Stomach (tissue), 8 donors: ENCODE measurements at regions not wholly inside any gene's neighbourhood (a gene's known extent, or its start where the extent isn't known, plus 50 kb on each side); places are given as distances from the start of the nearest gene placed in this dataset.
A peak's percentile ranks its signal among the peaks of the same experiment; 100 is the strongest.

Experiments
- DNase-seq, 2 donors: peaks; one replicate each; pipeline versions ENCODE4 v3.0.0 to v3.0.0-alpha.2; 2013 to 2019
- H3K27ac ChIP-seq, 5 donors: fragments of 200-600 bp in 4 of 5; sonication (generic) in 4 of 5; one replicate each; pipeline ENCODE4 v1.5.1; 2013 to 2019; ENCODE audit warnings: mild to moderate bottlenecking in 1 of 5, moderate library complexity in 1 of 5
- H3K27me3 ChIP-seq, 3 donors: fragments of 200-600 bp; sonication (generic); one replicate each; pipeline ENCODE4 v1.5.1; 2017 to 2019; ENCODE audit warnings: mixed run types in 1 of 3
- H3K36me3 ChIP-seq, 4 donors: fragments of 200-600 bp; sonication (generic); 1 replicate in 3 of 4; 2 replicates in 1 of 4; pipeline ENCODE4 v1.5.1; 2016 to 2019
- H3K4me1 ChIP-seq, 4 donors: fragments of 200-600 bp; sonication (generic); one replicate each; pipeline ENCODE4 v1.5.1; 2016 to 2019
- H3K4me3 ChIP-seq, 4 donors: fragments of 200-600 bp; sonication (generic) in 3 of 4; one replicate each; pipeline ENCODE4 v1.5.1; 2016 to 2019; ENCODE audit warnings: mild to moderate bottlenecking in 1 of 4
- H3K9me3 ChIP-seq, 4 donors: fragments of 200-600 bp; sonication (generic); one replicate each; pipeline ENCODE4 v1.5.1; 2016 to 2019
- CTCF ChIP-seq, 7 experiments: fragments of 450-650 bp in 4 of 7; fragments of 200-600 bp in 3 of 7; sonication (generic) in 3 of 7; IDR thresholded peaks; one replicate each; pipeline ENCODE4 v1.5.1; 2016 to 2019; ENCODE audit warnings: antibody characterized with exemption in 7 of 7, control low read depth in 2 of 7, mild to moderate bottlenecking in 1 of 7
- EP300 ChIP-seq: sonication (generic); formaldehyde crosslinking; IDR thresholded peaks from one replicate; pipeline ENCODE4 v1.6.1; 2017; ENCODE audit warnings: antibody characterized with exemption
- POLR2A ChIP-seq, 4 donors: fragments of 450-650 bp; IDR thresholded peaks; one replicate each; pipeline ENCODE4 v1.6.1; 2016; ENCODE audit warnings: antibody characterized with exemption in 4 of 4, control low read depth in 2 of 4, mild to moderate bottlenecking in 1 of 4, moderate library complexity in 1 of 4
- POLR2AphosphoS5 ChIP-seq, 3 donors: sonication (generic); formaldehyde crosslinking; IDR thresholded peaks; one replicate each; pipeline ENCODE4 v1.6.1; 2016; ENCODE audit warnings: antibody characterized with exemption in 3 of 3
- WGBS, 5 donors: extraction: QIAGEN DNeasy Blood & Tissue Kit in 3 of 5; methylation state at CpG; one replicate each; pipeline versions ENCODE4 v1.1.5 to v1.1.7; 2013 to 2018; 5-methylcytosine and 5-hydroxymethylcytosine counted together
- intact Hi-C: fragments of 100-400 bp; cut with DNase I; formaldehyde crosslinking; loops from one replicate; pipeline ENCODE4 v1.15.1; 2023; ENCODE audit warnings: low total_unique reads
- donor health status: healthy with polysubstance abuse.
- donor health status: Bipolar disorder and iron deficiency.
- donor health status: healthy.

- 47 to 68% (median 65%) methylated on average over 4 of the region's 4 CpGs for WGBS, 5 donors
- Histone ChIP-seq H3K4me1 (no peaks in the 10 kb centered on the region), H3K27me3 (no peaks in the 10 kb centered on the region), H3K4me3 (no peak overlapping the region), H3K27ac (no peak overlapping the region), H3K9me3 (no peaks in the 10 kb centered on the region), H3K36me3 (no peaks in the 10 kb centered on the region)
- no peak for TF ChIP-seq EP300
- no peak for TF ChIP-seq CTCF (IDR thresholded peaks at IDR 0.05)
- no peak for TF ChIP-seq POLR2AphosphoS5 (IDR thresholded peaks at IDR 0.05)
- no peak for TF ChIP-seq POLR2A (IDR thresholded peaks at IDR 0.05)
- intact Hi-C loops, result no loop called here
- no peak for DNase-seq
Observed at GRCh38 chr6:164404812-164405488, 904.5 kb downstream of the C6orf118 start.

DNA sequence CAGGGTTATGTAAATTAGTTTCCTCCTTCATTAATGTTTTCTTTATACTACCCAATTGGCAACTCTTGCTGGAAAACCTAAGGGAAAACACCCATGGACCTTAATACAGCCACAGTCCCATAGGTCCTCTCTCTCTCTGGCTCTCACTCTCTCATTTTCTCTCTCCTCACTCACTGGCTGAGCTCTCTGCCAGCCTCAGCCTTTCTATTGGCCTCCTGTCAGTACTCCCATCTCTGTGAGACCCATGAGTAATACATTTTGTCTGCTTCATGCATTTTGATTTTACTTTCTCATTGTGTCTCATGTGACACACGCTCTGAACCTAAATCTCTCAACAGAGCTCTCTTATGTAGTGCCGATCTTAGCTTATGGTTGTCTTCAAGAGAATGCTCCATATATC is 907.5 kb downstream of the C6orf118 start:
- Histone ChIP-seq H3K9me3 (no peaks in the 10 kb centered on the region), H3K27ac (no peak overlapping the region), H3K36me3 (no peaks in the 10 kb centered on the region), H3K4me1 (no peaks in the 10 kb centered on the region), H3K27me3 (no peaks in the 10 kb centered on the region), H3K4me3 (no peak overlapping the region)
- no peak for TF ChIP-seq POLR2A (IDR thresholded peaks at IDR 0.05)
- TF ChIP-seq EP300, result no peak
- no peak for TF ChIP-seq CTCF (IDR thresholded peaks at IDR 0.05)
- no peak for TF ChIP-seq POLR2AphosphoS5 (IDR thresholded peaks at IDR 0.05)
- WGBS, 5 donors, result 95 to 99% (median 96%) methylated on average over 2 of the region's 2 CpGs
- no peak for DNase-seq
- intact Hi-C loops, result no loop called here

DNA sequence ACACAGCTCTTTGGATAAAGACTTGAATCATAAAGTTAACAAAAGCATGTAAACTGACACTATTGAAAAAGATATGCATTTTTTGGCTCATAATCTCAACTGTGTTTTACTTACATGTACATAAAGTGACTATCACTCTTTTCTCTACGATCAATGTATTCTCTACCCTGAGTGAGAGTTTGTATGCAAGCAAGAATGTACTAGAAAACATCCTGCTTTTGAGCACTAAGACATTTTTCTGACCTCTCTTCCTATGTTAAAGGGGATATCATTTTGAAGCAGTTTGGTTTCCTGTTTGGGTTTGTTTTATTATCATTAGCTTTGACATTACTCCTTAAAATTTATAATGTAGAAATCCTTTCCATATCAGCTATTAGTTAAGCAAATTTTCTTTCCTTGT is 910.8 kb downstream of the C6orf118 start:
- Histone ChIP-seq H3K4me1 (no peaks in the 10 kb centered on the region), H3K27me3 (no peaks in the 10 kb centered on the region), H3K27ac (no peak overlapping the region), H3K36me3 (no peaks in the 10 kb centered on the region), H3K4me3 (no peak overlapping the region), H3K9me3 (no peaks in the 10 kb centered on the region)
- intact Hi-C loops, result no loop called here
- no peak for DNase-seq
- 57 to 75% (median 60%) methylated on average over 1 of the region's 1 CpG for WGBS, 5 donors
- TF ChIP-seq POLR2AphosphoS5 (IDR thresholded peaks at IDR 0.05) (no peak), CTCF (IDR thresholded peaks at IDR 0.05) (no peak), POLR2A (IDR thresholded peaks at IDR 0.05) (no peak), EP300 (no peak)

GRCh38 chr6:164396071-164397047 is 913.0 kb downstream of the C6orf118 start:
- Histone ChIP-seq H3K27ac (no peak overlapping the region), H3K27me3 (no peaks in the 10 kb centered on the region), H3K4me1 (peaks cover 0 to 4% (median 0%) of the 10 kb centered on the region in 4 donors), H3K9me3 (no peaks in the 10 kb centered on the region), H3K4me3 (peak overlapping the region in 3 of 4 donors; percentile 3 to 22 (median 5)), H3K36me3 (no peaks in the 10 kb centered on the region)
- TF ChIP-seq POLR2AphosphoS5 (IDR thresholded peaks at IDR 0.05), result no peak
- no peak for TF ChIP-seq EP300
- TF ChIP-seq POLR2A (IDR thresholded peaks at IDR 0.05), result no peak
- no peak for TF ChIP-seq CTCF (IDR thresholded peaks at IDR 0.05)
- intact Hi-C loops, result no loop called here
- 78 to 88% (median 83%) methylated on average over 9 of the region's 9 CpGs for WGBS, 5 donors
- peak in 1 of 2 donors; percentile 18 for DNase-seq
